Spleen (tissue), 7 donors: ENCODE measurements at regions not wholly inside any gene's neighbourhood (a gene's known extent, or its start where the extent isn't known, plus 50 kb on each side); places are given as distances from the start of the nearest gene placed in this dataset.

Experiments
- CTCF ChIP-seq, 11 experiments: fragments of 200-600 bp in 7 of 11; fragments of 450-650 bp in 4 of 11; sonication (generic) in 4 of 11; IDR thresholded peaks in 8 of 11; conservative IDR thresholded peaks in 3 of 11; 1 replicate in 7 of 11; 2 replicates in 4 of 11; pipeline versions ENCODE4 v1.4.0 to v1.8.0; 2016 to 2021; ENCODE audit warnings: antibody characterized with exemption in 11 of 11, inconsistent platforms in 4 of 11, mild to moderate bottlenecking in 1 of 11
- POLR2A ChIP-seq, 3 donors: fragments of 450-650 bp; IDR thresholded peaks; one replicate each; pipeline ENCODE4 v1.5.1; 2017; ENCODE audit warnings: antibody characterized with exemption in 3 of 3, mild to moderate bottlenecking in 1 of 3
- POLR2AphosphoS5 ChIP-seq, 3 donors: sonication (generic); formaldehyde crosslinking; IDR thresholded peaks; one replicate each; pipeline ENCODE4 v1.5.1; 2017; ENCODE audit warnings: antibody characterized with exemption in 3 of 3
- donor health status: DM: no; HTN: no; CAD: no; lungs with moderate emphysema.
- donor health status: DM: no; HTN: no; CAD: no.
- donor health status: DM: no; HTN: no; CAD: no.

- no peak for TF ChIP-seq POLR2A (IDR thresholded peaks at IDR 0.05)
- no peak for TF ChIP-seq CTCF (IDR thresholded peaks at IDR 0.05 in 8 of 11, conservative IDR thresholded peaks at IDR 0.05 in 3 of 11)
- no peak for TF ChIP-seq POLR2AphosphoS5 (IDR thresholded peaks at IDR 0.05)
These were observed 167.8 kb downstream of the BAMBI start for GRCh38 chr10:28845009-28845682.
